A549 (cell line): ENCODE measurements at regions not wholly inside any gene's neighbourhood (a gene's known extent, or its start where the extent isn't known, plus 50 kb on each side); places are given as distances from the start of the nearest gene placed in this dataset.

Experiments used
- HOXA7 ChIP-seq: fragments of 250-450 bp; sonication (Bioruptor Pico); IDR thresholded peaks from 2 replicates; pipeline ENCODE4 v1.5.0; 2020; ENCODE audit warnings: mild to moderate bottlenecking, moderate library complexity
- JUNB ChIP-seq: fragments of >200 bp; sonication (Bioruptor Twin); formaldehyde crosslinking; IDR thresholded peaks from 2 replicates; pipeline ENCODE4 v1.6.1; 2016
- POLR2A ChIP-seq: IDR thresholded peaks from 2 replicates; pipeline ENCODE4 v1.6.1; 2012; ENCODE audit warnings: mild to moderate bottlenecking, low read length
- RAD21 ChIP-seq, 2 experiments: fragments of >200 bp in 1 of 2; sonication (Bioruptor Twin) in 1 of 2; formaldehyde crosslinking in 1 of 2; IDR thresholded peaks in 1 of 2; conservative IDR thresholded peaks in 1 of 2; 2 replicates in 1 of 2; 3 replicates in 1 of 2; pipeline ENCODE4 v1.6.1; 2012 to 2018; ENCODE audit warnings: inconsistent platforms in 1 of 2
- TP53 ChIP-seq: fragments of 250-450 bp; sonication (Bioruptor Pico); IDR thresholded peaks from 2 replicates; pipeline ENCODE4 v1.5.0; 2021; ENCODE audit warnings: mild to moderate bottlenecking, moderate library complexity
- TF ChIP-seq, protein P1 (sequence below): IDR thresholded peaks from 2 replicates; pipeline ENCODE4 v1.6.1; 2012
- TF ChIP-seq, protein P2 (sequence below): fragments of >200 bp; sonication (Bioruptor Twin); formaldehyde crosslinking; IDR thresholded peaks from 3 replicates; pipeline ENCODE4 v1.5.1; 2016
- TF ChIP-seq, protein P3 (sequence below): IDR thresholded peaks from 2 replicates; pipeline ENCODE4 v1.6.1; 2012
- TF ChIP-seq, protein P4 (sequence below): fragments of 450-650 bp; IDR thresholded peaks from 2 replicates; pipeline ENCODE4 v1.6.1; 2014; ENCODE audit warnings: antibody characterized with exemption
- TF ChIP-seq, protein P5 (sequence below): fragments of 250-450 bp; sonication (Bioruptor Pico); IDR thresholded peaks from 2 replicates; pipeline ENCODE4 v1.5.0; 2021; ENCODE audit warnings: mild to moderate bottlenecking, moderate library complexity, borderline replicate concordance

DNA sequence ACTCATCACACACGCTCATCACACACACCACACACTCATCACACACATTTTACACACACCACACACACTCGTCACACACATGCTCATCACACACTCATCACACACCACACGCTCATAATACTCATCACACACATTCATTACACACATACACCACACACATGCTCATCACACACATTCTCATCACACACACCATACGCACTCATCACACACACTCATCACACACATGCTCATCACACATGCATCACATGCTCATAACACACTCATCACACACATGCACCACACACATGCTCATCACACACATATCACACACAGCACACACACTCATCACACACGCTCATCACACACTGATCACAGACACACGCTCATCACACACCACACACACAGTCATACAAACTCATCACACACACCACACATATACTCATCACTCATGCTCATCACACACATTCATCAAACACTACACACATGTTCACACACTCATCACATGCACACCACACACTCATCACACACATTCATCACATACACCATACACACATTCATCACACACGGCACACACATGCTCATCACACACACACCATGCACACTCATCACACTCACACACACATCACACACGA lies 247.1 kb upstream of the SGCG start:
- TF ChIP-seq, protein P1, sequence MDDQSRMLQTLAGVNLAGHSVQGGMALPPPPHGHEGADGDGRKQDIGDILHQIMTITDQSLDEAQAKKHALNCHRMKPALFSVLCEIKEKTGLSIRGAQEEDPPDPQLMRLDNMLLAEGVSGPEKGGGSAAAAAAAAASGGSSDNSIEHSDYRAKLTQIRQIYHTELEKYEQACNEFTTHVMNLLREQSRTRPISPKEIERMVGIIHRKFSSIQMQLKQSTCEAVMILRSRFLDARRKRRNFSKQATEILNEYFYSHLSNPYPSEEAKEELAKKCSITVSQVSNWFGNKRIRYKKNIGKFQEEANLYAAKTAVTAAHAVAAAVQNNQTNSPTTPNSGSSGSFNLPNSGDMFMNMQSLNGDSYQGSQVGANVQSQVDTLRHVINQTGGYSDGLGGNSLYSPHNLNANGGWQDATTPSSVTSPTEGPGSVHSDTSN: no peak
- TF ChIP-seq, protein P2, sequence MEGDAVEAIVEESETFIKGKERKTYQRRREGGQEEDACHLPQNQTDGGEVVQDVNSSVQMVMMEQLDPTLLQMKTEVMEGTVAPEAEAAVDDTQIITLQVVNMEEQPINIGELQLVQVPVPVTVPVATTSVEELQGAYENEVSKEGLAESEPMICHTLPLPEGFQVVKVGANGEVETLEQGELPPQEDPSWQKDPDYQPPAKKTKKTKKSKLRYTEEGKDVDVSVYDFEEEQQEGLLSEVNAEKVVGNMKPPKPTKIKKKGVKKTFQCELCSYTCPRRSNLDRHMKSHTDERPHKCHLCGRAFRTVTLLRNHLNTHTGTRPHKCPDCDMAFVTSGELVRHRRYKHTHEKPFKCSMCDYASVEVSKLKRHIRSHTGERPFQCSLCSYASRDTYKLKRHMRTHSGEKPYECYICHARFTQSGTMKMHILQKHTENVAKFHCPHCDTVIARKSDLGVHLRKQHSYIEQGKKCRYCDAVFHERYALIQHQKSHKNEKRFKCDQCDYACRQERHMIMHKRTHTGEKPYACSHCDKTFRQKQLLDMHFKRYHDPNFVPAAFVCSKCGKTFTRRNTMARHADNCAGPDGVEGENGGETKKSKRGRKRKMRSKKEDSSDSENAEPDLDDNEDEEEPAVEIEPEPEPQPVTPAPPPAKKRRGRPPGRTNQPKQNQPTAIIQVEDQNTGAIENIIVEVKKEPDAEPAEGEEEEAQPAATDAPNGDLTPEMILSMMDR: no peak
- TF ChIP-seq, protein P3, sequence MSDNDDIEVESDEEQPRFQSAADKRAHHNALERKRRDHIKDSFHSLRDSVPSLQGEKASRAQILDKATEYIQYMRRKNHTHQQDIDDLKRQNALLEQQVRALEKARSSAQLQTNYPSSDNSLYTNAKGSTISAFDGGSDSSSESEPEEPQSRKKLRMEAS: no peak
- no peak for TF ChIP-seq POLR2A
- no peak for TF ChIP-seq TP53 (CRISPR knock-in tag)
- TF ChIP-seq, protein P4, sequence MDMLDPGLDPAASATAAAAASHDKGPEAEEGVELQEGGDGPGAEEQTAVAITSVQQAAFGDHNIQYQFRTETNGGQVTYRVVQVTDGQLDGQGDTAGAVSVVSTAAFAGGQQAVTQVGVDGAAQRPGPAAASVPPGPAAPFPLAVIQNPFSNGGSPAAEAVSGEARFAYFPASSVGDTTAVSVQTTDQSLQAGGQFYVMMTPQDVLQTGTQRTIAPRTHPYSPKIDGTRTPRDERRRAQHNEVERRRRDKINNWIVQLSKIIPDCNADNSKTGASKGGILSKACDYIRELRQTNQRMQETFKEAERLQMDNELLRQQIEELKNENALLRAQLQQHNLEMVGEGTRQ: no peak
- TF ChIP-seq JUNB: no peak
- TF ChIP-seq HOXA7: no peak
- TF ChIP-seq, protein P5, sequence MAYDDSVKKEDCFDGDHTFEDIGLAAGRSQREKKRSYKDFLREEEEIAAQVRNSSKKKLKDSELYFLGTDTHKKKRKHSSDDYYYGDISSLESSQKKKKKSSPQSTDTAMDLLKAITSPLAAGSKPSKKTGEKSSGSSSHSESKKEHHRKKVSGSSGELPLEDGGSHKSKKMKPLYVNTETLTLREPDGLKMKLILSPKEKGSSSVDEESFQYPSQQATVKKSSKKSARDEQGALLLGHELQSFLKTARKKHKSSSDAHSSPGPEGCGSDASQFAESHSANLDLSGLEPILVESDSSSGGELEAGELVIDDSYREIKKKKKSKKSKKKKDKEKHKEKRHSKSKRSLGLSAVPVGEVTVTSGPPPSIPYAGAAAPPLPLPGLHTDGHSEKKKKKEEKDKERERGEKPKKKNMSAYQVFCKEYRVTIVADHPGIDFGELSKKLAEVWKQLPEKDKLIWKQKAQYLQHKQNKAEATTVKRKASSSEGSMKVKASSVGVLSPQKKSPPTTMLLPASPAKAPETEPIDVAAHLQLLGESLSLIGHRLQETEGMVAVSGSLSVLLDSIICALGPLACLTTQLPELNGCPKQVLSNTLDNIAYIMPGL (CRISPR knock-in tag): no peak
- TF ChIP-seq RAD21 (conservative IDR thresholded peaks at IDR 0.05 in 1 of 2, IDR thresholded peaks at IDR 0.05 in 1 of 2): no peak
